HG03521 (cell line): ENCODE measurements at regions not wholly inside any gene's neighbourhood (a gene's known extent, or its start where the extent isn't known, plus 50 kb on each side); places are given as distances from the start of the nearest gene placed in this dataset.

Experiments used
- ATAC-seq: cut with Tn5 transposase; IDR thresholded peaks from one replicate; pipeline ENCODE4 v1.9.1; 2021; ENCODE audit warnings: mild to moderate bottlenecking, moderate library complexity; ENCODE audit not compliant: unreplicated experiment

- no peak for ATAC-seq
Measured at GRCh38 chr4:20575486-20575885, 124.8 kb upstream of the PACRGL start.

GRCh38 chr4:20576861-20577260 lies 123.4 kb upstream of the PACRGL start:
- no peak for ATAC-seq

GRCh38 chr4:20577702-20578101 lies 122.6 kb upstream of the PACRGL start:
- no peak for ATAC-seq

GRCh38 chr4:20580907-20581306 lies 119.4 kb upstream of the PACRGL start:
- ATAC-seq: no peak

GRCh38 chr4:20589436-20589835 lies 110.8 kb upstream of the PACRGL start:
- ATAC-seq: no peak

GRCh38 chr4:20590849-20591248 lies 109.4 kb upstream of the PACRGL start:
- no peak for ATAC-seq

- no peak for ATAC-seq
Measured at GRCh38 chr4:20591571-20591970, 108.7 kb upstream of the PACRGL start.

- no peak for ATAC-seq
Measured at GRCh38 chr4:20592013-20592412, 108.2 kb upstream of the PACRGL start.

GRCh38 chr4:20592663-20593062 lies 107.6 kb upstream of the PACRGL start:
- ATAC-seq: no peak

- ATAC-seq: no peak
Measured at GRCh38 chr4:20598626-20599025, 101.6 kb upstream of the PACRGL start.

- ATAC-seq: no peak
Measured at GRCh38 chr4:20603671-20604313, 96.5 kb upstream of the PACRGL start.

- ATAC-seq: no peak
Measured at GRCh38 chr4:20612313-20612712, 87.9 kb upstream of the PACRGL start.

- no peak for ATAC-seq
Measured at GRCh38 chr4:20614816-20615215, 85.4 kb upstream of the PACRGL start.

- ATAC-seq: no peak
Measured at GRCh38 chr4:20615486-20616260, 84.6 kb upstream of the PACRGL start.

GRCh38 chr4:20616313-20616712 lies 83.9 kb upstream of the PACRGL start:
- ATAC-seq: no peak

- no peak for ATAC-seq
Measured at GRCh38 chr4:20616848-20617247, 83.4 kb upstream of the PACRGL start.

GRCh38 chr4:20617678-20618396 lies 82.4 kb upstream of the PACRGL start:
- ATAC-seq: no peak

- ATAC-seq: no peak
Measured at GRCh38 chr4:20618731-20619130, 81.5 kb upstream of the PACRGL start.

GRCh38 chr4:20621476-20621875 lies 78.8 kb upstream of the PACRGL start:
- ATAC-seq: no peak

GRCh38 chr4:20622701-20623100 lies 77.6 kb upstream of the PACRGL start:
- ATAC-seq: no peak

- no peak for ATAC-seq
Measured at GRCh38 chr4:20623939-20624338, 76.3 kb upstream of the PACRGL start.

GRCh38 chr4:20624793-20625374 lies 75.4 kb upstream of the PACRGL start:
- no peak for ATAC-seq
